ENCODE measurements at regions not wholly inside any gene's neighbourhood (a gene's known extent, or its start where the extent isn't known, plus 50 kb on each side); places are given as distances from the start of the nearest gene placed in this dataset.

GRCh38 chr15:61768131-61768530 lies 292.1 kb downstream of the VPS13C start:
- TF ChIP-seq TBL1XR1 (IDR thresholded peaks at IDR 0.05; ENCODE audit: low read length in 2 of 2) (no peak), SAFB2 (IDR thresholded peaks at IDR 0.05; ENCODE audit: borderline replicate concordance, low read depth, low read length, severe bottlenecking) (no peak), CEBPB (tag; IDR thresholded peaks at IDR 0.05) (no peak)

Measured in K562 (cell line).